Mesendoderm (in vitro differentiated cells): ENCODE measurements at regions not wholly inside any gene's neighbourhood (a gene's known extent, or its start where the extent isn't known, plus 50 kb on each side); places are given as distances from the start of the nearest gene placed in this dataset.

Experiments
- DNase-seq: peaks from one replicate; pipeline ENCODE4 v3.0.0; 2013
- H2AK5ac ChIP-seq: 2 replicates; pipeline ENCODE4 v1.6.1; 2013; ENCODE audit warnings: low read length, inconsistent platforms
- H2BK120ac ChIP-seq: 2 replicates; pipeline ENCODE4 v1.6.1; 2013; ENCODE audit warnings: low read depth, mild to moderate bottlenecking, low read length, moderate library complexity, mixed read lengths
- H2BK15ac ChIP-seq: replicated peaks from 2 replicates; pipeline ENCODE4 v1.6.1; 2013; ENCODE audit warnings: low read depth, mild to moderate bottlenecking, moderate library complexity
- H2BK5ac ChIP-seq: 2 replicates; pipeline ENCODE4 v1.6.1; 2013; ENCODE audit warnings: low read length, inconsistent platforms
- H3K18ac ChIP-seq: 2 replicates; pipeline ENCODE4 v1.6.1; 2013; ENCODE audit warnings: mild to moderate bottlenecking, low read length, mixed read lengths
- H3K23ac ChIP-seq: one replicate; pipeline ENCODE4 v1.6.1; 2013; ENCODE audit warnings: low read length
- H3K27ac ChIP-seq: 2 replicates; pipeline ENCODE4 v1.5.1; 2013; ENCODE audit warnings: low read depth, mild to moderate bottlenecking, inconsistent platforms, low read length, moderate library complexity
- H3K27me3 ChIP-seq: 2 replicates; pipeline ENCODE4 v1.6.1; 2013; ENCODE audit warnings: low read length, control low read depth, mild to moderate bottlenecking, inconsistent platforms; ENCODE audit not compliant: insufficient read depth, poor library complexity
- H3K36me3 ChIP-seq: 2 replicates; pipeline ENCODE4 v1.6.1; 2013; ENCODE audit warnings: low read length, inconsistent platforms; ENCODE audit not compliant: control insufficient read depth, insufficient read depth
- H3K4ac ChIP-seq: one replicate; pipeline ENCODE4 v1.6.1; 2013; ENCODE audit warnings: low read depth, mild to moderate bottlenecking, low read length, moderate library complexity
- H3K4me1 ChIP-seq: 2 replicates; pipeline ENCODE4 v1.6.1; 2013; ENCODE audit warnings: low read depth, low read length, inconsistent platforms; ENCODE audit not compliant: control insufficient read depth
- H3K4me2 ChIP-seq: 2 replicates; pipeline ENCODE4 v1.6.1; 2013; ENCODE audit warnings: low read length
- H3K4me3 ChIP-seq: 2 replicates; pipeline ENCODE4 v1.5.1; 2013; ENCODE audit warnings: mild to moderate bottlenecking, low read length
- H3K56ac ChIP-seq: one replicate; pipeline ENCODE4 v1.6.1; 2013; ENCODE audit warnings: low read length
- H3K79me1 ChIP-seq: 2 replicates; pipeline ENCODE4 v1.6.1; 2013; ENCODE audit warnings: low read length, inconsistent platforms
- H3K79me2 ChIP-seq: 2 replicates; pipeline ENCODE4 v1.6.1; 2013; ENCODE audit warnings: mild to moderate bottlenecking, low read length; ENCODE audit not compliant: control insufficient read depth, insufficient read depth
- H3K9ac ChIP-seq: 2 replicates; pipeline ENCODE4 v1.6.1; 2013; ENCODE audit warnings: low read length, inconsistent platforms
- H4K5ac ChIP-seq: one replicate; pipeline ENCODE4 v1.6.1; 2013; ENCODE audit warnings: low read length
- H4K8ac ChIP-seq: one replicate; pipeline ENCODE4 v1.6.1; 2013; ENCODE audit warnings: low read depth, mild to moderate bottlenecking, control low read depth, low read length, moderate library complexity
- WGBS: extraction: QIAGEN DNeasy Blood & Tissue Kit; methylation state at CpG from one replicate; pipeline ENCODE4 v1.1.7; 2013; ENCODE audit warnings: low lambda C conversion rate, missing lambda C conversion rate; ENCODE audit not compliant: insufficient coverage; ENCODE audit errors: extremely low coverage; 5-methylcytosine and 5-hydroxymethylcytosine counted together

DNA sequence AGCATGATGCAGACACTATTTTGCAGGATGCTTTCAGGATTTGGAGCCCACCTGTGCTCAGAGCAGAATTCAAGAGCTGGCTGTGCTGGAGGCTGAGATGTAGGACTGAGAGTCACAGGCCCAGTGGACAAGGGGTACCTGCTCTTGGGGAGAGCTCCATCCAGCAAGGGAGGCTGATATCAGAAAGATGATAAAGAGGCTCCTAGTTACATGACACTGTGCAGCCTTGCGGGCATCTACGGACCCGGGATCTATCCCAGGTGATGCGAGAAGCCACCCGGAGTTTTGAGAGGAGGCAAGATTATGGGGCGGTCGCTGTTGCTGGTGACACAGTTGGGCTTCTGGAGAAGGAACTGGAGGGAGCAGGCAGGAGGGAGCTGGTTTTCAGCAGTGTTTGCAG lies 579.0 kb downstream of the TBC1D22A start:
- H3K56ac ChIP-seq = no peak overlapping the region
- no peak overlapping the region for H2BK15ac ChIP-seq
- no peak for DNase-seq
- H3K79me1 ChIP-seq = no peaks in the 10 kb centered on the region
- H4K5ac ChIP-seq = no peak overlapping the region
- no CpG with 5 or more reads among the region's 7 CpGs for WGBS
- H3K18ac ChIP-seq = no peak overlapping the region
- no peak overlapping the region for H3K4ac ChIP-seq
- no peaks in the 10 kb centered on the region for H3K79me2 ChIP-seq
- no peak overlapping the region for H4K8ac ChIP-seq
- H3K4me1 ChIP-seq = no peaks in the 10 kb centered on the region
- no peaks in the 10 kb centered on the region for H3K27me3 ChIP-seq
- H3K4me3 ChIP-seq = no peak overlapping the region
- H3K23ac ChIP-seq = no peak overlapping the region
- H3K36me3 ChIP-seq = no peaks in the 10 kb centered on the region
- H3K9ac ChIP-seq = no peak overlapping the region
- no peak overlapping the region for H2BK120ac ChIP-seq
- H3K27ac ChIP-seq = no peak overlapping the region
- H2AK5ac ChIP-seq = no peak overlapping the region
- H2BK5ac ChIP-seq = no peak overlapping the region
- no peak overlapping the region for H3K4me2 ChIP-seq

- DNase-seq = no peak
- WGBS = no CpG with 5 or more reads among the region's 5 CpGs
Measured at GRCh38 chr22:47340851-47341436, 578.5 kb downstream of the TBC1D22A start.

DNA sequence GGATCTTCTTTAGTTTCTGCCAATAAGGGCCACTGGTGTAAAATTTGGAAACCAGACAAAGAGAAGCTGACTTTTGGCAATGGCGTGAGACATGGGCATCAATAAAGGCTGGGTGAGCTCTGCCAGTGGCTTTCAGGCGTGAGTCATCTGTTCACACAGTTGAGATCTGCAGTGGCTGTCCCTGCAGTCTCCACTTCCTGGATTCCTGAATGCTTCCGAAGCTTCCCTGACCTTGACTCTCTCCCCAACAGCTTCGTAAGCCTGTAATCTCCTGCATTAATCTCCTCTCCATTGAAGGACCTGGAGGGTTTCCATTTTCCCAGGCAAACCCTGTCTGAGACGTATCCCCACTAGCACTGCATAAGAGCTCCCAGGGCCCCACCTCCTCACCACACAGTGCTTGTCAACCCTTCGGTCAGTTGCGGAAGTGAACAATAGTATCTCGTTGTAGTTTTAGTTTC lies 574.7 kb downstream of the TBC1D22A start:
- H3K36me3 ChIP-seq = no peaks in the 10 kb centered on the region
- H3K79me2 ChIP-seq = no peaks in the 10 kb centered on the region
- H3K18ac ChIP-seq = no peak overlapping the region
- no peaks in the 10 kb centered on the region for H3K4me1 ChIP-seq
- no peak overlapping the region for H3K56ac ChIP-seq
- H4K5ac ChIP-seq = no peak overlapping the region
- no peak overlapping the region for H3K9ac ChIP-seq
- H3K4ac ChIP-seq = no peak overlapping the region
- H2BK5ac ChIP-seq = no peak overlapping the region
- no peak for DNase-seq
- no peaks in the 10 kb centered on the region for H3K27me3 ChIP-seq
- H3K23ac ChIP-seq = no peak overlapping the region
- no peak overlapping the region for H2AK5ac ChIP-seq
- no peak overlapping the region for H3K4me3 ChIP-seq
- H4K8ac ChIP-seq = no peak overlapping the region
- no peak overlapping the region for H3K27ac ChIP-seq
- no CpG with 5 or more reads among the region's 8 CpGs for WGBS
- H2BK120ac ChIP-seq = no peak overlapping the region
- H3K79me1 ChIP-seq = no peaks in the 10 kb centered on the region
- H3K4me2 ChIP-seq = no peak overlapping the region
- H2BK15ac ChIP-seq = no peak overlapping the region

More at GRCh38 chr22:47340851-47341436, 578.5 kb downstream of the TBC1D22A start:
- no peak overlapping the region for H4K8ac ChIP-seq
- no peak overlapping the region for H3K4me3 ChIP-seq
- H3K56ac ChIP-seq = no peak overlapping the region
- no peak overlapping the region for H3K18ac ChIP-seq
- no peak overlapping the region for H3K27ac ChIP-seq
- no peaks in the 10 kb centered on the region for H3K36me3 ChIP-seq
- H2BK5ac ChIP-seq = no peak overlapping the region
- no peaks in the 10 kb centered on the region for H3K79me2 ChIP-seq
- no peak overlapping the region for H4K5ac ChIP-seq
- no peak overlapping the region for H2BK120ac ChIP-seq
- H3K4me1 ChIP-seq = no peaks in the 10 kb centered on the region
- H3K4me2 ChIP-seq = no peak overlapping the region
- no peaks in the 10 kb centered on the region for H3K79me1 ChIP-seq
- H3K4ac ChIP-seq = no peak overlapping the region
- H3K9ac ChIP-seq = no peak overlapping the region
- H2AK5ac ChIP-seq = no peak overlapping the region
- no peak overlapping the region for H3K23ac ChIP-seq
- H3K27me3 ChIP-seq = no peaks in the 10 kb centered on the region
- H2BK15ac ChIP-seq = no peak overlapping the region

DNA sequence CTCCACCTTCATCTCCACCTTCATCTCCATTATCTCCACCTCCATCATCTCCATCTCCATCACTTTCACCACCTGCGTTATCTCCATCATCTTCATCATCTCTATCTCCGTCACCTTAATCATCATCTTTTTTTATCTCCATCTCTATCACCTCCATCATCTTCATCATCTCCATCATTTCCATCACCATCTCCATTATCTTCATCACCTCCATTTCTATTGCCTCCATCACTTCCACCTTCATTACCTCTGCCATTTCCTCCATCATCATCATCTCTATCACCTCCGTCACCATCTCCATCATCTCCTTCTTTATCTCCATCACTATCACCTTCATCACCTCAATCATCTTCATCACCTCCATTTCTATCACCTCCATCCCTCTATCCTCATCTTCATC lies 573.5 kb downstream of the TBC1D22A start:
- no peak overlapping the region for H2BK120ac ChIP-seq
- H3K4ac ChIP-seq = no peak overlapping the region
- H3K18ac ChIP-seq = no peak overlapping the region
- no peak overlapping the region for H2BK15ac ChIP-seq
- H2AK5ac ChIP-seq = no peak overlapping the region
- H3K9ac ChIP-seq = no peak overlapping the region
- H3K4me3 ChIP-seq = no peak overlapping the region
- H3K27me3 ChIP-seq = no peaks in the 10 kb centered on the region
- no peak overlapping the region for H3K4me2 ChIP-seq
- no peaks in the 10 kb centered on the region for H3K79me1 ChIP-seq
- no peak overlapping the region for H4K5ac ChIP-seq
- no peak overlapping the region for H2BK5ac ChIP-seq
- H3K23ac ChIP-seq = no peak overlapping the region
- no peak for DNase-seq
- H3K56ac ChIP-seq = no peak overlapping the region
- WGBS = 100% methylated on average over 3 of the region's 3 CpGs
- H3K27ac ChIP-seq = no peak overlapping the region
- H3K4me1 ChIP-seq = no peaks in the 10 kb centered on the region
- H4K8ac ChIP-seq = no peak overlapping the region
- H3K36me3 ChIP-seq = no peaks in the 10 kb centered on the region
- H3K79me2 ChIP-seq = no peaks in the 10 kb centered on the region

DNA sequence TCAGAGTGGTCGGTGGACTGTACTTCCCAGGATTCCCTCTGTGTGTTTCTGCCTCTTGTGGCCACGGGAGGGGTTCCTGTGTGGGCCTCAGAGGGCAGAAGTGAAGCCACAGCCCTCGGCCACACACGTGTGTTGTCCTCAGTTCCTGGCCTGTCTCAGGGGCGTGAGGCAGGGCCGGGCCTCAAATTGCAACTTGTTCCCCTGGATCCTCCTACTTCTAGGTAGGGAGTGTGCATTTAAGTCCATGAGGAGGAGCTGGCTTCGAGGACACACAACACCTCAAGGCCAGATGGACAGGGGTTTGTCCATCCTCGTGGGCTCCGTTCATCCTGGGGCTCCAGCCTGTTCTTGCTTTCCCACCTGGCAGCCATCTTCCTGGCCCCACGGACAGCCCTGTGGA lies 573.0 kb downstream of the TBC1D22A start:
- H3K4me3 ChIP-seq = no peak overlapping the region
- H3K27me3 ChIP-seq = no peaks in the 10 kb centered on the region
- no peak overlapping the region for H3K27ac ChIP-seq
- no peak overlapping the region for H2BK5ac ChIP-seq
- no peak overlapping the region for H2BK15ac ChIP-seq
- no peak overlapping the region for H3K56ac ChIP-seq
- no peak overlapping the region for H3K4me2 ChIP-seq
- H2BK120ac ChIP-seq = no peak overlapping the region
- H3K79me2 ChIP-seq = no peaks in the 10 kb centered on the region
- no peaks in the 10 kb centered on the region for H3K4me1 ChIP-seq
- no CpG with 5 or more reads among the region's 10 CpGs for WGBS
- no peak for DNase-seq
- H2AK5ac ChIP-seq = no peak overlapping the region
- H3K9ac ChIP-seq = no peak overlapping the region
- no peak overlapping the region for H3K23ac ChIP-seq
- H4K8ac ChIP-seq = no peak overlapping the region
- H4K5ac ChIP-seq = no peak overlapping the region
- H3K36me3 ChIP-seq = no peaks in the 10 kb centered on the region
- no peak overlapping the region for H3K18ac ChIP-seq
- H3K4ac ChIP-seq = no peak overlapping the region
- no peaks in the 10 kb centered on the region for H3K79me1 ChIP-seq

DNA sequence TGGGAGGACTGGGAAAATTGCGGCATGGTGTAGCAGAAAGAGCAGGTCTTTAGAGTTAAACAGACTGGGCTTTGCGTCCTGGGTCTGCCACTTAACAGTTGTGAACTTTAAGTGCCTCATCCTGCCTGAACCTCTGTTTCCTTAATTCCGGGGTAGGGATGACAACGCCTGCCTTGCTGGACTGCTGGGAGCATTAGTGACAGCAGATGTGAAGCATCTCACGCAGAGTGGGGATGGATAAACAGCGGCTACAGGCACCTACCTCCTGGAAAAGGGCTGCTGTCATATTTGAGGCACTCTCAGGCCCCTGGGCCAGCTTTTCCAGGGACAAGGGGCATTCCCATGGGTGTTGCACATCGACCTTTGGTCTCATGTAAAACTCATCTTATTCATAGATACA lies 572.2 kb downstream of the TBC1D22A start:
- H3K4me1 ChIP-seq = no peaks in the 10 kb centered on the region
- no peak overlapping the region for H3K56ac ChIP-seq
- DNase-seq = no peak
- no peak overlapping the region for H4K5ac ChIP-seq
- no peak overlapping the region for H3K4me3 ChIP-seq
- WGBS = no CpG with 5 or more reads among the region's 7 CpGs
- no peaks in the 10 kb centered on the region for H3K36me3 ChIP-seq
- no peak overlapping the region for H2BK15ac ChIP-seq
- no peak overlapping the region for H4K8ac ChIP-seq
- no peaks in the 10 kb centered on the region for H3K79me2 ChIP-seq
- no peak overlapping the region for H2AK5ac ChIP-seq
- H3K9ac ChIP-seq = no peak overlapping the region
- no peak overlapping the region for H3K4ac ChIP-seq
- no peak overlapping the region for H3K27ac ChIP-seq
- H3K4me2 ChIP-seq = no peak overlapping the region
- no peak overlapping the region for H3K18ac ChIP-seq
- no peak overlapping the region for H2BK120ac ChIP-seq
- H3K23ac ChIP-seq = no peak overlapping the region
- H3K27me3 ChIP-seq = no peaks in the 10 kb centered on the region
- H3K79me1 ChIP-seq = no peaks in the 10 kb centered on the region
- no peak overlapping the region for H2BK5ac ChIP-seq
